ENCODE measurements at regions not wholly inside any gene's neighbourhood (a gene's known extent, or its start where the extent isn't known, plus 50 kb on each side); places are given as distances from the start of the nearest gene placed in this dataset.

- no peak for TF ChIP-seq CTCF (IDR thresholded peaks at IDR 0.05)
- TF ChIP-seq EZH2 (IDR thresholded peaks at IDR 0.05): no peak
Observed at GRCh38 chr9:82716821-82717220, 346.1 kb downstream of the RASEF start.
